SK-N-SH (cell line): ENCODE measurements at regions not wholly inside any gene's neighbourhood (a gene's known extent, or its start where the extent isn't known, plus 50 kb on each side); places are given as distances from the start of the nearest gene placed in this dataset.

Experiments
- CTCF ChIA-PET: fragments of 300-600, 350-600 bp; formaldehyde crosslinking; extraction: SDS; loops from one replicate; lab custom pipeline; 2021; lab: Yijun Ruan, JAX
- POLR2A ChIA-PET: fragments of 350-600 bp; sonication (Branson Sonifier 250); formaldehyde crosslinking; extraction: SDS; loops from one replicate; lab custom pipeline; 2020; ENCODE audit warnings: antibody characterized with exemption, inconsistent platforms; lab: Yijun Ruan, JAX
- DNase-seq: peaks from one replicate; pipeline ENCODE4 v3.0.0; 2012
- H2AFZ ChIP-seq: fragments of 200-600 bp; sonication (generic); 2 replicates; pipeline ENCODE4 v1.8.1; 2016; ENCODE audit warnings: antibody characterized with exemption, mild to moderate bottlenecking, low read depth
- H3F3A ChIP-seq: fragments of 200-600 bp; sonication (generic); replicated peaks from 2 replicates; pipeline ENCODE3; 2016; ENCODE audit warnings: antibody characterized with exemption, mild to moderate bottlenecking; ENCODE audit not compliant: insufficient read depth
- H3K27ac ChIP-seq, 2 experiments: fragments of 200-500 bp in 1 of 2; fragments of 200-600 bp in 1 of 2; sonication (Bioruptor generic) in 1 of 2; sonication (generic), shearing (Covaris generic) in 1 of 2; 2 replicates each; pipeline versions ENCODE4 v1.5.1 to v1.6.1; 2014 to 2016; ENCODE audit warnings: low read depth in 2 of 2, inconsistent platforms in 1 of 2, low read length in 1 of 2, mild to moderate bottlenecking in 1 of 2, mixed read lengths in 1 of 2
- H3K27me3 ChIP-seq: fragments of 200-600 bp; sonication (generic), shearing (Covaris generic); 2 replicates; pipeline ENCODE4 v1.6.1; 2016; ENCODE audit warnings: mixed run types; ENCODE audit not compliant: insufficient read depth
- H3K36me3 ChIP-seq, 2 experiments: fragments of 200-500 bp in 1 of 2; fragments of 200-600 bp in 1 of 2; sonication (Bioruptor generic) in 1 of 2; sonication (generic) in 1 of 2; replicated peaks in 1 of 2; 2 replicates each; pipeline versions ENCODE3 to v1.5.1; 2014 to 2016; ENCODE audit warnings: low read length in 1 of 2, mild to moderate bottlenecking in 1 of 2; ENCODE audit not compliant: insufficient read depth in 2 of 2, control insufficient read depth in 1 of 2
- H3K4me1 ChIP-seq, 2 experiments: fragments of 200-500 bp in 1 of 2; fragments of 200-600 bp in 1 of 2; sonication (Bioruptor generic) in 1 of 2; sonication (generic), shearing (Covaris generic) in 1 of 2; 2 replicates each; pipeline versions ENCODE4 v1.5.1 to v1.6.1; 2014 to 2016; ENCODE audit warnings: low read depth in 1 of 2, low read length in 1 of 2, mixed run types in 1 of 2; ENCODE audit not compliant: insufficient read depth in 2 of 2, control insufficient read depth in 1 of 2
- H3K4me2 ChIP-seq: fragments of 200-600 bp; sonication (generic), shearing (Covaris generic); 2 replicates; pipeline ENCODE4 v1.6.1; 2017; ENCODE audit warnings: mixed run types
- H3K4me3 ChIP-seq, 2 experiments: fragments of 200-500 bp in 1 of 2; fragments of 200-600 bp in 1 of 2; sonication (Bioruptor generic) in 1 of 2; sonication (generic), shearing (Covaris generic) in 1 of 2; 2 replicates each; pipeline versions ENCODE4 v1.5.1 to v1.8.1; 2014 to 2016; ENCODE audit warnings: low read depth in 2 of 2, inconsistent platforms in 1 of 2, low read length in 1 of 2, mild to moderate bottlenecking in 1 of 2, mixed read lengths in 1 of 2, moderate library complexity in 1 of 2
- H3K79me2 ChIP-seq: fragments of 200-600 bp; sonication (generic); 2 replicates; pipeline ENCODE4 v1.8.1; 2017; ENCODE audit warnings: mild to moderate bottlenecking; ENCODE audit not compliant: insufficient read depth
- H3K9ac ChIP-seq: fragments of 200-600 bp; sonication (generic); 2 replicates; pipeline ENCODE4 v1.6.1; 2017; ENCODE audit warnings: mixed run types
- H3K9me2 ChIP-seq: fragments of 200-600 bp; sonication (generic); 2 replicates; pipeline ENCODE4 v1.6.1; 2017; ENCODE audit warnings: mixed run types
- H3K9me3 ChIP-seq: fragments of 200-600 bp; sonication (generic); 2 replicates; pipeline ENCODE4 v1.6.1; 2017; ENCODE audit warnings: mixed run types, mild to moderate bottlenecking, moderate library complexity
- H4K20me1 ChIP-seq: fragments of 200-600 bp; sonication (generic); 2 replicates; pipeline ENCODE4 v1.6.1; 2017; ENCODE audit warnings: mild to moderate bottlenecking, mixed run types; ENCODE audit not compliant: insufficient read depth
- ELF1 ChIP-seq: IDR thresholded peaks from 2 replicates; pipeline ENCODE4 v1.4.0; 2012
- EZH2phosphoT487 ChIP-seq: fragments of 200-600 bp; sonication (generic); IDR thresholded peaks from 2 replicates; pipeline ENCODE4 v1.6.1; 2017; ENCODE audit warnings: low read depth, mixed run types, mild to moderate bottlenecking, antibody characterized with exemption, moderate library complexity, borderline replicate concordance
- FOXJ3 ChIP-seq: sonication (generic); formaldehyde crosslinking; IDR thresholded peaks from 2 replicates; pipeline ENCODE4 v1.5.1; 2020; ENCODE audit warnings: mild to moderate bottlenecking, missing genetic modification reagents
- FOXM1 ChIP-seq: IDR thresholded peaks from 2 replicates; pipeline ENCODE4 v1.4.0; 2012; ENCODE audit warnings: low read depth, mild to moderate bottlenecking
- GABPA ChIP-seq: IDR thresholded peaks from 2 replicates; pipeline ENCODE4 v1.4.0; 2012; ENCODE audit warnings: low read depth, mild to moderate bottlenecking
- GATA2 ChIP-seq: sonication (generic); formaldehyde crosslinking; IDR thresholded peaks from 2 replicates; pipeline ENCODE4 v1.5.0; 2020; ENCODE audit warnings: mild to moderate bottlenecking, missing genetic modification reagents
- JUND ChIP-seq: IDR thresholded peaks from 2 replicates; pipeline ENCODE4 v1.4.0; 2012
- MXI1 ChIP-seq: IDR thresholded peaks from 2 replicates; pipeline ENCODE4 v1.6.1; 2012; ENCODE audit warnings: mild to moderate bottlenecking, low read depth, low read length, improper control_type of control experiment
- NFIC ChIP-seq: IDR thresholded peaks from 2 replicates; pipeline ENCODE4 v1.4.0; 2012; ENCODE audit warnings: borderline replicate concordance
- NRF1 ChIP-seq: IDR thresholded peaks from 2 replicates; pipeline ENCODE4 v1.6.1; 2012; ENCODE audit warnings: low read depth, mild to moderate bottlenecking, low read length
- RAD21 ChIP-seq: IDR thresholded peaks from 2 replicates; pipeline ENCODE4 v1.6.1; 2012; ENCODE audit warnings: mild to moderate bottlenecking, low read length
- RCOR1 ChIP-seq: fragments of 150-350 bp; IDR thresholded peaks from 2 replicates; pipeline ENCODE4 v1.6.1; 2017; ENCODE audit warnings: antibody characterized with exemption, low read length
- RFX5 ChIP-seq: IDR thresholded peaks from 2 replicates; pipeline ENCODE4 v1.6.1; 2012; ENCODE audit warnings: mild to moderate bottlenecking, improper control_type of control experiment, low read length
- RXRA ChIP-seq: IDR thresholded peaks from 2 replicates; pipeline ENCODE4 v1.4.0; 2012; ENCODE audit warnings: low read depth, mild to moderate bottlenecking, borderline replicate concordance
- SIN3A ChIP-seq: IDR thresholded peaks from 2 replicates; pipeline ENCODE4 v1.6.1; 2012; ENCODE audit warnings: low read depth, mild to moderate bottlenecking, low read length, moderate library complexity, borderline replicate concordance
- SMC3 ChIP-seq: IDR thresholded peaks from 2 replicates; pipeline ENCODE4 v1.6.1; 2012; ENCODE audit warnings: low read depth, low read length, improper control_type of control experiment
- TAF1 ChIP-seq: IDR thresholded peaks from 2 replicates; pipeline ENCODE4 v1.6.1; 2012; ENCODE audit warnings: low read depth, mild to moderate bottlenecking, low read length, moderate library complexity, borderline replicate concordance
- TCF12 ChIP-seq: IDR thresholded peaks from 2 replicates; pipeline ENCODE4 v1.4.0; 2012
- TEAD4 ChIP-seq: IDR thresholded peaks from 2 replicates; pipeline ENCODE4 v1.4.0; 2012; ENCODE audit warnings: mild to moderate bottlenecking, borderline replicate concordance; ENCODE audit not compliant: insufficient read depth
- YY1 ChIP-seq: IDR thresholded peaks from 2 replicates; pipeline ENCODE4 v1.4.0; 2012; ENCODE audit warnings: low read depth, mild to moderate bottlenecking
- WGBS: methylation state at CpG from one replicate; pipeline ENCODE4 v1.1.6; 2017; ENCODE audit warnings: low lambda C conversion rate; 5-methylcytosine and 5-hydroxymethylcytosine counted together
- TF ChIP-seq, protein P1 (sequence below): IDR thresholded peaks from 2 replicates; pipeline ENCODE4 v1.4.0; 2012; ENCODE audit warnings: low read depth
- TF ChIP-seq, protein P2 (sequence below): fragments of 150-350 bp; IDR thresholded peaks from 2 replicates; pipeline ENCODE4 v1.6.1; 2016; ENCODE audit warnings: mild to moderate bottlenecking, low read depth, low read length
- TF ChIP-seq, protein P3 (sequence below): IDR thresholded peaks from 2 replicates; pipeline ENCODE4 v1.4.0; 2012; ENCODE audit warnings: low read depth, borderline replicate concordance
- TF ChIP-seq, protein P4 (sequence below): fragments of 150-350 bp; IDR thresholded peaks from 2 replicates; pipeline ENCODE4 v1.6.1; 2017; ENCODE audit warnings: antibody characterized with exemption, low read length, low read depth, borderline replicate concordance
- TF ChIP-seq, protein P5 (sequence below): IDR thresholded peaks from 2 replicates; pipeline ENCODE4; 2012
- TF ChIP-seq, protein P6 (sequence below): IDR thresholded peaks from 2 replicates; pipeline ENCODE4 v1.4.0; 2012; ENCODE audit warnings: low read depth, borderline replicate concordance

DNA sequence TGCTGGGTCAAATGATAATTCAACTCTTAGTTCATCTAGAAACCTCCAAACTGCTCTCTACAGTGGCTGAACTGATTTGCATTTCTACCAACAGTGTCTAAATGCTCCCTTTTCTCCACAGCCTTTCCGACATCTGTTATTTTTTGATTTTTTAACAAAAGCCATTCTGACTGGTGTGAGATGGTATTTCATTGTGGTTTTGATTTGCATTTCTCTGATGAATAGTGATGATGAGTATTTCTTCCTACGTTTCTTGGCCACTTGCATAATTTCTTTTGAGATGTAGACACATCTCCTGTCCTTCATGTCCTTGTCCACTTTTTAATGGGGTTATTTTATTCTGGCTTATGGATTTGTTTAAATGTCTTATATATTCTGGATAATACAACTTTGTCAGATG lies 298.2 kb upstream of the ARSJ start (continued):
- TF ChIP-seq, protein P1, sequence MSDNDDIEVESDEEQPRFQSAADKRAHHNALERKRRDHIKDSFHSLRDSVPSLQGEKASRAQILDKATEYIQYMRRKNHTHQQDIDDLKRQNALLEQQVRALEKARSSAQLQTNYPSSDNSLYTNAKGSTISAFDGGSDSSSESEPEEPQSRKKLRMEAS = no peak
- TF ChIP-seq, protein P2, sequence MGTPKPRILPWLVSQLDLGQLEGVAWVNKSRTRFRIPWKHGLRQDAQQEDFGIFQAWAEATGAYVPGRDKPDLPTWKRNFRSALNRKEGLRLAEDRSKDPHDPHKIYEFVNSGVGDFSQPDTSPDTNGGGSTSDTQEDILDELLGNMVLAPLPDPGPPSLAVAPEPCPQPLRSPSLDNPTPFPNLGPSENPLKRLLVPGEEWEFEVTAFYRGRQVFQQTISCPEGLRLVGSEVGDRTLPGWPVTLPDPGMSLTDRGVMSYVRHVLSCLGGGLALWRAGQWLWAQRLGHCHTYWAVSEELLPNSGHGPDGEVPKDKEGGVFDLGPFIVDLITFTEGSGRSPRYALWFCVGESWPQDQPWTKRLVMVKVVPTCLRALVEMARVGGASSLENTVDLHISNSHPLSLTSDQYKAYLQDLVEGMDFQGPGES = no peak
- TF ChIP-seq NFIC (no peak), RXRA (no peak), RCOR1 (no peak), FOXJ3 (CRISPR knock-in tag) (no peak), GABPA (no peak), TEAD4 (no peak), NRF1 (no peak), TAF1 (no peak), SMC3 (no peak)
- TF ChIP-seq, protein P3, sequence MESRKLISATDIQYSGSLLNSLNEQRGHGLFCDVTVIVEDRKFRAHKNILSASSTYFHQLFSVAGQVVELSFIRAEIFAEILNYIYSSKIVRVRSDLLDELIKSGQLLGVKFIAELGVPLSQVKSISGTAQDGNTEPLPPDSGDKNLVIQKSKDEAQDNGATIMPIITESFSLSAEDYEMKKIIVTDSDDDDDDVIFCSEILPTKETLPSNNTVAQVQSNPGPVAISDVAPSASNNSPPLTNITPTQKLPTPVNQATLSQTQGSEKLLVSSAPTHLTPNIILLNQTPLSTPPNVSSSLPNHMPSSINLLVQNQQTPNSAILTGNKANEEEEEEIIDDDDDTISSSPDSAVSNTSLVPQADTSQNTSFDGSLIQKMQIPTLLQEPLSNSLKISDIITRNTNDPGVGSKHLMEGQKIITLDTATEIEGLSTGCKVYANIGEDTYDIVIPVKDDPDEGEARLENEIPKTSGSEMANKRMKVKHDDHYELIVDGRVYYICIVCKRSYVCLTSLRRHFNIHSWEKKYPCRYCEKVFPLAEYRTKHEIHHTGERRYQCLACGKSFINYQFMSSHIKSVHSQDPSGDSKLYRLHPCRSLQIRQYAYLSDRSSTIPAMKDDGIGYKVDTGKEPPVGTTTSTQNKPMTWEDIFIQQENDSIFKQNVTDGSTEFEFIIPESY = no peak
- TF ChIP-seq, protein P4, sequence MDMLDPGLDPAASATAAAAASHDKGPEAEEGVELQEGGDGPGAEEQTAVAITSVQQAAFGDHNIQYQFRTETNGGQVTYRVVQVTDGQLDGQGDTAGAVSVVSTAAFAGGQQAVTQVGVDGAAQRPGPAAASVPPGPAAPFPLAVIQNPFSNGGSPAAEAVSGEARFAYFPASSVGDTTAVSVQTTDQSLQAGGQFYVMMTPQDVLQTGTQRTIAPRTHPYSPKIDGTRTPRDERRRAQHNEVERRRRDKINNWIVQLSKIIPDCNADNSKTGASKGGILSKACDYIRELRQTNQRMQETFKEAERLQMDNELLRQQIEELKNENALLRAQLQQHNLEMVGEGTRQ = no peak

DNA sequence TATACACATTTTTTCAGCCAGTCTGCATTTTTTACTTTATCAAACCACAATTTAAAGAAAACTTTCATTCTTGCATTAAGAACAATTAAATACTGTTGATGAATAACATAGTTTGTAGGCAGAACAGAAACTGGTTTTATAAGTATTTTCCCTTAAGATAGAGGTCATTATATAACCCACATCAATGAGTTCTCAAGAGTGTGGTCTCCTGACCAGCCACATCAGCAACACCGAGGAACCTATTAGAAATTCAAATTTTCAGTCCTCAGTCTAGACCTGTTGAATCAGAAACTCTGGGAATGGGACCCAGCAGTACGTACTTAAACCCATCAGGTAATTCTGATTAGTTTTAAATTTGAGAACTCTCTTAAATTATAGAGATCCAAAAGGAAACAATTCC lies 299.6 kb upstream of the ARSJ start:
- Histone ChIP-seq H3K27me3 (no peaks in the 10 kb centered on the region), H3K9me3 (no peaks in the 10 kb centered on the region), H2AFZ (no peak overlapping the region; the same call in 1 of the 2 replicates), H3K79me2 (no peaks in the 10 kb centered on the region), H3K4me1 (peaks cover 0 to 33% of the 10 kb centered on the region in 2 experiments; a peak in 3 of 4 replicates), H4K20me1 (no peaks in the 10 kb centered on the region), H3K4me2 (no peak overlapping the region), H3K9ac (no peak overlapping the region), H3F3A (peaks cover 24% of the 10 kb centered on the region), H3K27ac (peak overlapping the region in 1 of 2 experiments; percentile 93; a peak in 2 of 4 replicates), H3K9me2 (no peaks in the 10 kb centered on the region), H3K4me3 (no peak overlapping the region), H3K36me3 (peaks cover 0 to 11% of the 10 kb centered on the region in 2 experiments)
- 54% methylated on average over 2 of the region's 2 CpGs for WGBS
- ChIA-PET CTCF (no interaction called here), POLR2A (no interaction called here)
- DNase-seq = no peak
- TF ChIP-seq SIN3A (no peak), FOXM1 (no peak), EZH2phosphoT487 (no peak), YY1 (no peak), JUND (no peak), NRF1 (no peak), RXRA (no peak), GATA2 (CRISPR knock-in tag) (no peak), MXI1 (no peak), RFX5 (no peak), RAD21 (no peak), NFIC (no peak), TCF12 (no peak), ELF1 (no peak)
- TF ChIP-seq, protein P1 = no peak
- TF ChIP-seq, protein P5, sequence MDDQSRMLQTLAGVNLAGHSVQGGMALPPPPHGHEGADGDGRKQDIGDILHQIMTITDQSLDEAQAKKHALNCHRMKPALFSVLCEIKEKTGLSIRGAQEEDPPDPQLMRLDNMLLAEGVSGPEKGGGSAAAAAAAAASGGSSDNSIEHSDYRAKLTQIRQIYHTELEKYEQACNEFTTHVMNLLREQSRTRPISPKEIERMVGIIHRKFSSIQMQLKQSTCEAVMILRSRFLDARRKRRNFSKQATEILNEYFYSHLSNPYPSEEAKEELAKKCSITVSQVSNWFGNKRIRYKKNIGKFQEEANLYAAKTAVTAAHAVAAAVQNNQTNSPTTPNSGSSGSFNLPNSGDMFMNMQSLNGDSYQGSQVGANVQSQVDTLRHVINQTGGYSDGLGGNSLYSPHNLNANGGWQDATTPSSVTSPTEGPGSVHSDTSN = no peak
- TF ChIP-seq, protein P4 = no peak
- TF ChIP-seq, protein P6, sequence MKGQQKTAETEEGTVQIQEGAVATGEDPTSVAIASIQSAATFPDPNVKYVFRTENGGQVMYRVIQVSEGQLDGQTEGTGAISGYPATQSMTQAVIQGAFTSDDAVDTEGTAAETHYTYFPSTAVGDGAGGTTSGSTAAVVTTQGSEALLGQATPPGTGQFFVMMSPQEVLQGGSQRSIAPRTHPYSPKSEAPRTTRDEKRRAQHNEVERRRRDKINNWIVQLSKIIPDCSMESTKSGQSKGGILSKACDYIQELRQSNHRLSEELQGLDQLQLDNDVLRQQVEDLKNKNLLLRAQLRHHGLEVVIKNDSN = no peak
